Activated naive CD4-positive, alpha-beta T cell treated with anti-CD3 and anti-CD28 coated beads, Interleukin-2, amount 50 U/mL, for 72 hours (primary cell): ENCODE measurements at regions not wholly inside any gene's neighbourhood (a gene's known extent, or its start where the extent isn't known, plus 50 kb on each side); places are given as distances from the start of the nearest gene placed in this dataset.

ENCODE experiments used
- ATAC-seq, 2 donors: fragments of 150-1000 bp; cut with Tn5 transposase; 2 replicates each; pipeline ENCODE4 v1.10.0; 2021; ENCODE audit warnings: mild to moderate bottlenecking in 2 of 2, moderate library complexity in 2 of 2
- DNase-seq, 2 donors: peaks; one replicate each; pipeline ENCODE4 v3.0.0; 2021 to 2022; ENCODE audit warnings: low spot score in 2 of 2
- H3K27ac Mint-ChIP-seq, 2 donors: one replicate each; pipeline ENCODE4 v1.8.0; 2022; ENCODE audit warnings: mild to moderate bottlenecking in 2 of 2, mixed read lengths in 2 of 2
- H3K36me3 Mint-ChIP-seq, 2 donors: one replicate each; pipeline ENCODE4 v1.8.0; 2022; ENCODE audit warnings: mixed read lengths in 2 of 2
- H3K9me3 Mint-ChIP-seq, 2 donors: one replicate each; pipeline ENCODE4 v1.8.0; 2022; ENCODE audit warnings: mixed read lengths in 2 of 2

DNA sequence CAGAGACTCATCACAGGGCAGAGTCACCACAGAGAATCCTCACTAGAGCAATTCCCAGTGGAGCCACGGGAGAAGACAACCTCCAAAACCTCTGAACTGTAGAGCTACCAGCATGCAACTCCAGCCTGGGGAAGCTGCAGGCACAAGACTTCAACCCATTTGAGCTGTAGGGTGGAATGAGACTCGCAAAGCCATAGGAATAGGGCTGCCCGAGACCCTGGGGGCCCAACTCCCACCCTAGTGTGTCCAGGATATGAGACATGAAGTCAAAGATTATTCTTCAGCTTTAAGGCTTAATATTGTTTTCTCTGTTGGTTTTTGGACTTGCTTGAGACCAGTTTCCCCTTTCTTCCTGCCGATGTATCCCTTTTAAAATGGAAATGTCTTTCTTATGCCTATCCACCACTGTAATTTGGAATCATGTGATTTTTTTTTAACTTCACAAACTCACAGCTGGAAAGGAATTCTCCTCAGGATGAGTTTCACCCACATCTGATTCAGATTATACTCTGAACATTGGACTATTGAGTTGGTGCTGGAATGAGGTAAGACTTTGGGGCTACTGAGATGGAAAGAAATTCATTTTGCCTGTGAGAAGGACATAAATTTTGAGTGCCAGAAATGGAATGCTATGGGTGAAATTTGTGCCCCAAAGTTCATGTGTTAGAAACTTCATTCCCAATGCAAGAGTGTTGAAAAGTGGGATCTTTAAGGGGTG lies 59.6 kb upstream of the ST6GALNAC5 start:
- no peak for ATAC-seq
- no peak for DNase-seq

More for the DNA sequence above, 59.6 kb upstream of the ST6GALNAC5 start:
- Mint-ChIP-seq H3K36me3 (no peaks in the 10 kb centered on the region), H3K27ac (no peak overlapping the region), H3K9me3 (no peaks in the 10 kb centered on the region)
